Muscle layer of colon (tissue), 2 donors: ENCODE measurements at regions not wholly inside any gene's neighbourhood (a gene's known extent, or its start where the extent isn't known, plus 50 kb on each side); places are given as distances from the start of the nearest gene placed in this dataset.

Source experiments
- H3K27ac ChIP-seq: one replicate; pipeline ENCODE4 v1.7.0; 2013; ENCODE audit warnings: low read depth, mild to moderate bottlenecking, low read length, moderate library complexity
- H3K27me3 ChIP-seq, 2 donors: one replicate each; pipeline ENCODE4 v1.7.0; 2013; ENCODE audit warnings: low read length in 2 of 2, mild to moderate bottlenecking in 2 of 2; ENCODE audit not compliant: insufficient read depth in 2 of 2, control insufficient read depth in 1 of 2
- H3K36me3 ChIP-seq: one replicate; pipeline ENCODE4 v1.7.0; 2013; ENCODE audit warnings: mild to moderate bottlenecking, low read length; ENCODE audit not compliant: insufficient read depth
- H3K4me1 ChIP-seq: one replicate; pipeline ENCODE4 v1.7.0; 2013; ENCODE audit warnings: mild to moderate bottlenecking, low read length; ENCODE audit not compliant: insufficient read depth
- H3K4me3 ChIP-seq, 2 donors: one replicate each; pipeline ENCODE4 v1.7.0; 2013; ENCODE audit warnings: low read length in 2 of 2, low read depth in 1 of 2, mild to moderate bottlenecking in 1 of 2, moderate library complexity in 1 of 2
- H3K9ac ChIP-seq: one replicate; pipeline ENCODE4 v1.7.0; 2013; ENCODE audit warnings: low read length
- H3K9me3 ChIP-seq: one replicate; pipeline ENCODE4 v1.7.0; 2013; ENCODE audit warnings: mild to moderate bottlenecking, low read length
- donor health status: abdominal sarcoma.
- donor health status: Adenocarcinoma of cecum.

DNA sequence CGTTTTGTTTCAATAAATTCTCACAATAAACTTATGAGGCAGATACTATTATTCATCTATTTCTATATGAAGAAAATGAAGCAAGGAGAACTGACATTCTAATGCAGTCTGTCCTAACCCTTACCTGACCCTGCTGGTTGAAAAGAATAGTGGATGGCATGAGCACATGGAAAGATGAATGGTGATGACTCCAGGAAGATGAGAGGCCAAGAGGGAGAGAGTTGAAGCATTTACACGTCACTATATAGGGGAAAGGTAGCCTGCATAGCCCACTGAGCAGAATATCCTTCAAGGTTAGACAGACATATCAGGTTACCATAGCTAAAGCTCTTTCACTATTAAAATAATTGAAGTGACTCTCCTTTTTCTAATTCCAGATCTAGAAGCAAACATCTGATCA, 163.9 kb upstream of the CDK1 start:
- H3K36me3 ChIP-seq, result no peaks in the 10 kb centered on the region
- H3K27ac ChIP-seq, result no peak overlapping the region
- no peak overlapping the region for H3K4me3 ChIP-seq
- no peaks in the 10 kb centered on the region for H3K4me1 ChIP-seq
- no peaks in the 10 kb centered on the region for H3K27me3 ChIP-seq
- H3K9ac ChIP-seq, result no peak overlapping the region
- H3K9me3 ChIP-seq, result no peaks in the 10 kb centered on the region

DNA sequence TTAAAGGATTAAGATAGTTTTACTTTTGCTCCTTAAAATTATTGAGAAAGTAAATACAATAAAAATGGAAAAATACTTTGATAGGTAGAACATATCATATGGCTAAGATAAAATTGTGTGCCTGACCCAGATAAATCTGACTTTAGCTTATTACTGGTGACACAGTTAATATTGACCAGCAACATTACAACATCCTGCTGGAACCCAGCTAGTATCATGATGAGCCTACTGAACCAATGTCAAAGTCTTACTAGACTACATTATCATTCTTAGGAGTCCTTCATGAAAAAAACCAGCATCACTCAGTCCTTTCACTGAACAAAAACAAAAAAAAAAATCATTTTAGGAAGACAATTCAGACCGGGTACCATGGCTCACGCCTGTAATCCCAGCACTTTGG, 164.8 kb upstream of the CDK1 start:
- H3K9ac ChIP-seq, result no peak overlapping the region
- H3K9me3 ChIP-seq, result no peaks in the 10 kb centered on the region
- H3K4me1 ChIP-seq, result no peaks in the 10 kb centered on the region
- H3K27me3 ChIP-seq, result no peaks in the 10 kb centered on the region
- no peak overlapping the region for H3K27ac ChIP-seq
- no peaks in the 10 kb centered on the region for H3K36me3 ChIP-seq
- H3K4me3 ChIP-seq, result no peak overlapping the region

DNA sequence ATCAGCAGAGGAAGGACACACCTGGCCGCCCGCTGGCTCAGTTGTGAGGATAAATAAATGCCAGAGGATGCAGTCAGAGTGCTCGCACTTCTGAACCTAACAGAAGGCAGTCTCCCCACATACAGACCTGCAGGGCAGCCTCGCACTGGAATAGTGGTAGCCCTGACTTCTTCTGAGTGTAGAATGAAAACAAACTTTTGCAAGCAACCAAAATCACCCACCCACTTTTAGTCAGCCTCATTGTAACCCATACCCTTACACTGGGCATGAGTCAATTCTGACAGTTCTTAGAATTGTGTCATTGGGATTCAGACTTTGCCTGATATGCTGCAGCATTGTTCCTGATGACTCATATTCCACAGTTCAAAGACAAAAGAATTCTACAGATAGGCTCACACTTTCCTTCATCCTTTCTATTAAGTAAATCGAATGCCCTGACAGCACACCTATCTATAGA, 167.0 kb upstream of the CDK1 start:
- Histone ChIP-seq H3K27me3 (no peaks in the 10 kb centered on the region), H3K9me3 (no peaks in the 10 kb centered on the region), H3K9ac (no peak overlapping the region), H3K27ac (no peak overlapping the region), H3K4me3 (no peak overlapping the region), H3K36me3 (no peaks in the 10 kb centered on the region), H3K4me1 (no peaks in the 10 kb centered on the region)

DNA sequence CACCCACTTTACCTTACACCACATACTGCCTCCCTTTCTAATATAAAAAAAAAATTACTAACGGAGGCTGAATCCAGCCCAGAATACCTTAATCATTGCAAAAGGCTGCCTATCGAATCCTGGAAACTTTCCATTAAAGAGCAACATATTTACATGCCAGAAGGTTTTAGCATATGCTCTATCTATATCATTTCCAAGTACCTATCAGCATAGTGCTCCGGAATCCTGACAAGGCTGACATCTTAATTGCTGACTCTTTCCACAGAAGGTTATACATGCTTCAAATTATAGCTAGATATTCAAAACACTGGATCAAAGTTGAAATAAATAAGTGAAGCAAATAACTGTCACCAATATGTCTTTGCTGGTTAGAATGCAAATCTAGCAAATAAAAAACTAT, 170.9 kb upstream of the CDK1 start:
- no peaks in the 10 kb centered on the region for H3K4me1 ChIP-seq
- no peaks in the 10 kb centered on the region for H3K9me3 ChIP-seq
- no peak overlapping the region for H3K27ac ChIP-seq
- no peaks in the 10 kb centered on the region for H3K36me3 ChIP-seq
- H3K27me3 ChIP-seq, result no peaks in the 10 kb centered on the region
- H3K9ac ChIP-seq, result no peak overlapping the region
- H3K4me3 ChIP-seq, result no peak overlapping the region

DNA sequence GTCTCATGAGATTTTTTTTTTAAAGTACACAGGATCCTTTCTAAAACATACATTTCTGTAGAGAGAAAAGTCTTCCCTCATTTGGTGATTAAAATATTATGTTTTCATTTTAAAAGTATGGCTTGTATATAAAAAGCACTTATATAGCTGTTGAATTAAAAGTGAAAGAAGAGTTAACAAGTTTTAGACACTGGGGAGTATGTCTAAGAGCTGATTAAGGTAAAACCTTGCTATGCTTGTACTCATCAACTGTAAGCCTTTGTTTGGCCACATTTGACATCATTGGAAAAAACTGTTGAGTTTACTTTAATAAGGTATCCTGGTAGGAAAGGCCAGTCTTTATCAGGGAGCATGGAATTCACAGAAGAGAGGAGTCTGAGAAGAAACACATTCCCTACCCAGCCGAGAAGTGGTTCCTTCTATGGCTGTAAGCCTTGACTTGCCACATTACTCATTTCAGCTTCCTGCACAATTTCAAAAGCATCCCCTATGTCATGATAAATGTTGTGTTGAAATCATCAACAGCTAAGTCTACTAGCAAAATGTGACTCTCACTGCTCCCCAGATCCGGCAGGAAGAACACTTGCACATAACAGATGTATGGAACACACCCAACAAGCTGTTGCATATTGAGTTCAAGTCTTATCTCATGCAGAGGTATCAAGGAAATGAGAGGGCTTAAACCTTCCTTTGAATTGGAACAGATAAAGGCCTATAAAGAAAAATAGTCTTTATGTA, 171.8 kb upstream of the CDK1 start:
- Histone ChIP-seq H3K27ac (no peak overlapping the region), H3K9ac (no peak overlapping the region), H3K9me3 (no peaks in the 10 kb centered on the region), H3K27me3 (no peaks in the 10 kb centered on the region), H3K4me1 (no peaks in the 10 kb centered on the region), H3K4me3 (no peak overlapping the region), H3K36me3 (no peaks in the 10 kb centered on the region)

DNA sequence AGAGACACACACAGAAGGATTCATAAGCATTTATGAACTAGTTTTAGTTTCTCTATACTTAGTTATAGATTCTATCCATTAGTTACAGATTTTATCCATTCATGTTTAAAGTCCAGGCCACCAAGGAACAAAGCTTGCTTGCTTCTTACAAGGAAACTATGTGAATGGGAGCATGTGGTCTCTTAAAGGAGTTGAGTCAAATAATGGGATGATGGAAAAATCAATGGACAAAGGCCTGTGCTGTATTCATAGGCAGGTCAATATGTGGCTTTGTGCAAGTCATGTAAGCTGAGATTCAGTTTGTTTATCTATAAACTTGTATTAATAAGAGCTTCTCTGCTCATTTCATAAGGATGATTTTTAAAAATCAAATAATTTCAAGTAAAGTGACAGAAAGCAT, 172.8 kb upstream of the CDK1 start:
- H3K27ac ChIP-seq, result no peak overlapping the region
- no peaks in the 10 kb centered on the region for H3K4me1 ChIP-seq
- H3K36me3 ChIP-seq, result no peaks in the 10 kb centered on the region
- H3K9me3 ChIP-seq, result no peaks in the 10 kb centered on the region
- no peak overlapping the region for H3K9ac ChIP-seq
- no peaks in the 10 kb centered on the region for H3K27me3 ChIP-seq
- no peak overlapping the region for H3K4me3 ChIP-seq

DNA sequence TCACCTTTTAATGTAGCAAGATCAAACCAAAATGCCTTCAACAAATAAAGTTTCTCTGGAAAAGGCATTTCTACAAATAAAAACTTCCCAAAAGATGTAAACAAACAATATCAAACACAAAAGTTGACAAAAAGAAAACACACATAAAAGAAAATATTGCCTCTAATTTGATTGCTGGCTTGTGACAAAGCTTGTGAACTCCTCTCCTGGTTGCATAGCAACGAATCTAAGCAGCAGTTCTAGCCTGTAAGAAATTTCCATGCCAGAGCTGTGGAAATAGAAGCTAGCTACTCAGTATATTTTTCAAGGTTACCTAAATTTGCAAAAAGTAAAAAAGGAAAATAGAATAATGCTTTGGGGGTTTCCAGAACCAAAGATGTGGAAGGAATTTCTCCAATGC, 173.9 kb upstream of the CDK1 start:
- Histone ChIP-seq H3K9ac (no peak overlapping the region), H3K36me3 (no peaks in the 10 kb centered on the region), H3K27ac (no peak overlapping the region), H3K27me3 (no peaks in the 10 kb centered on the region), H3K4me3 (no peak overlapping the region), H3K9me3 (no peaks in the 10 kb centered on the region), H3K4me1 (no peaks in the 10 kb centered on the region)

DNA sequence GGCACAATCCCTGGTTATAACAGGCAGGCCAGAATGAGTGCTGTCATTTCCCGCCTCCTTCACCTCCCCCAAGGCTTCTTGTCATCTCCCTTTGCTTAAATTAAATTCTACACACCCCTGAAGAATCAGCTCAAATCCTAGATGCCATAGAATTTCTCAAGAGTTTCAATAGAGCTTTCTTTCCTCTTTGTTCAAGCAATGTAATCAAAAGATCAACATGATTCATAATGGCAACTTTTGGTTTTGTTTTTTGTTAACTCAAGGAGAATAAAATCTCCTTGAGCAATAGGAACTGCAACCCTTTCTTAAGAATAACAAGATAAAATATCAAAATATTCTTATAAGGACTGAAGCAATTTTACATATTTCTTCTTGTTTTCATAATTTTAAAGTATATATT, 180.8 kb upstream of the CDK1 start:
- H3K9ac ChIP-seq, result no peak overlapping the region
- no peak overlapping the region for H3K27ac ChIP-seq
- no peaks in the 10 kb centered on the region for H3K9me3 ChIP-seq
- no peaks in the 10 kb centered on the region for H3K27me3 ChIP-seq
- no peak overlapping the region for H3K4me3 ChIP-seq
- H3K4me1 ChIP-seq, result no peaks in the 10 kb centered on the region
- H3K36me3 ChIP-seq, result no peaks in the 10 kb centered on the region

DNA sequence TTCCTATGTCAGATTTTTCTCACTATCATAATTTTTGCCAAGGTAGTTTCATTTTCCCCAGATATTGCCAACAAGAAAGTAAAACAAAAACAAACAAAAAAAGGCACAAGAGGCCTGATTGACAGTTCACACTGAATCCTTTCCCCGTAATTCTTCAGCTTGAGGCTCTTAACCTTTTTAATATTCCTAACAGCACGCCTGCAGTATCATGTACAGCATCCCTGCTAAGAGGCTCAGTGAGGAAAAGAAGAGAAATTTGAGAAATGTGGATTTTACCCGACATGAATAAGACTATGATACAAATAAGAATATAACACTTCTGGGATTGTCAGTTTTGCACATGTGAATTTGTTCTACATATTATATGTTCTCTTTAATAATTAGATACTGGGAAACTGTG, 182.4 kb upstream of the CDK1 start:
- no peaks in the 10 kb centered on the region for H3K4me1 ChIP-seq
- H3K9ac ChIP-seq, result no peak overlapping the region
- H3K27me3 ChIP-seq, result no peaks in the 10 kb centered on the region
- no peak overlapping the region for H3K27ac ChIP-seq
- no peaks in the 10 kb centered on the region for H3K36me3 ChIP-seq
- H3K9me3 ChIP-seq, result no peaks in the 10 kb centered on the region
- H3K4me3 ChIP-seq, result no peak overlapping the region

DNA sequence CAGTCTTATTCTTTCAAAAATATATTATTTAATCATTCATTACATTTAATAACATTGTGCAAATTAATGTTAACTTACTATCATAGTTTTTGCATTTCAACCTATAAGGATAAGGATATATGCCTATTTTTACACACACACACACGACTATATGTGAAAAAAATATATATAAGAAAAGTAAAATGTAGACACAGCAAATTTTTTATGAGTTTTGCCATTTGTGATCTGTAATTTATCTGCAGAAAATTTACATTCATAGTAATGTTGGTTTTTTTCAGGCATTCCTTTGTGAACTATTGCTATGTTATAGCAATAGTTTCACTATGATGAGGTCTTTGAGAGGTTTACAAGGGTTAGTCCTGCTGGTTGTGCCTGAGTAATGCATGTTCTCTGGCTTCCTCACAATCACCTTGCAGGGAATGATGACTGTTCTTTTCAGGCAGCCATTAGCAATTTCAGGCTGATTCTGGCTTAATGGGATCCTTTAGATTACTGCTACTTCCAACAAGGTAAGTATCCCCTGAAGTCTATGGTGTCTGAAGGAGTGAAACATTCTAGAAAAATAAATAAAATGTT, 183.7 kb upstream of the CDK1 start:
- H3K9ac ChIP-seq, result no peak overlapping the region
- H3K27me3 ChIP-seq, result no peaks in the 10 kb centered on the region
- H3K4me3 ChIP-seq, result no peak overlapping the region
- H3K9me3 ChIP-seq, result no peaks in the 10 kb centered on the region
- H3K4me1 ChIP-seq, result no peaks in the 10 kb centered on the region
- no peak overlapping the region for H3K27ac ChIP-seq
- no peaks in the 10 kb centered on the region for H3K36me3 ChIP-seq

DNA sequence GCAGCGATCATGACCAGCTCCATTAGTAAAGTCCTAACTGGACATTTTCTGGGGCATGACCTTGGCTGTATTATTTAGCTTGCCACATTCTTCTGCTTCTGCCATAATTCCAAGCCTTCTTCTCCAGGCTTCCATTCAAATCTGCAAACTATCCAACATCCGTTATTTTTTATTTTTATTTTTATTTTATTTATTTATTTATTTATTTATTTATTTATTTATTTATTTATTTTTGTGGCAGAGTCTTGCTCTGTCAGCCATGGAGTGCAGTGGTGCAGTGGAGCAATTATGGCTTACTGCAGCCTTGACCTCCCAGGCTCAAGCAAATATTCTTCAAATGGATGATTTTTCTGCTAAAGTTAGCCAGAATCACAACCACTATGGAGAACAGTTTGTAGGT, 187.2 kb upstream of the CDK1 start:
- H3K4me3 ChIP-seq, result no peak overlapping the region
- H3K27ac ChIP-seq, result no peak overlapping the region
- H3K9me3 ChIP-seq, result no peaks in the 10 kb centered on the region
- no peak overlapping the region for H3K9ac ChIP-seq
- H3K4me1 ChIP-seq, result no peaks in the 10 kb centered on the region
- no peaks in the 10 kb centered on the region for H3K27me3 ChIP-seq
- H3K36me3 ChIP-seq, result no peaks in the 10 kb centered on the region

DNA sequence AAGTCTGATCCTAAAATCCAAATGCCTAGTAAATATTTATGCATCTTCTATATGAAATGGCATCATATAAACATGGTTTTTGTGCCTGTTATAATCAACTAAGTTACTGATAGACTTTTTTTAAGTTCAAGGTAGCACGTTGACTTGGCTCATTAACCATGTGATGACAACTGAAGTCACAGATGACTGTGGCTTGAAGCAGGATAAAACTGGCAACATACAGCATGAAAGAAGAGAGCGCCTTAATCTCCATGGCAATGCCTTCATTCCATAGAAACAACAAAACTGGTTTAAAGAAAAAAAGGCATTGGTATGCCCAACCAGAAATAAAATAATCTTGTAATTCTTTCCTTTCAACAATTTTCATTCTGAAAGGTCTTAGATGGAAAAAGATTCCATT, 188.9 kb upstream of the CDK1 start:
- Histone ChIP-seq H3K36me3 (no peaks in the 10 kb centered on the region), H3K27me3 (no peaks in the 10 kb centered on the region), H3K9ac (no peak overlapping the region), H3K27ac (no peak overlapping the region), H3K9me3 (no peaks in the 10 kb centered on the region), H3K4me1 (no peaks in the 10 kb centered on the region), H3K4me3 (no peak overlapping the region)
